Activated CD4-positive, alpha-beta T cell treated with anti-CD3 and anti-CD28 coated beads for 24 hours (primary cell): ENCODE measurements at regions not wholly inside any gene's neighbourhood (a gene's known extent, or its start where the extent isn't known, plus 50 kb on each side); places are given as distances from the start of the nearest gene placed in this dataset.
"Not testable (repeated sequence)": the region's sequence is repeated elsewhere in the genome, so short reads cannot be mapped to it uniquely, and the experiment has no call there.

ENCODE experiments used
- DNase-seq, 2 donors: peaks; one replicate each; pipeline ENCODE4 v3.0.0-alpha.2; 2020; ENCODE audit warnings: low read depth in 2 of 2

- no peak for DNase-seq
Measured at GRCh38 chr9:79073201-79073600, 498.6 kb upstream of the TLE4 start.

- DNase-seq = no peak
Measured at GRCh38 chr9:79080536-79080935, 491.2 kb upstream of the TLE4 start.

GRCh38 chr9:79083621-79084020 is 488.1 kb upstream of the TLE4 start:
- no peak for DNase-seq

- DNase-seq = no peak
Measured at GRCh38 chr9:79087133-79087532, 484.6 kb upstream of the TLE4 start.

- no peak for DNase-seq
Measured at GRCh38 chr9:79089054-79089560, 482.7 kb upstream of the TLE4 start.

- not testable (repeated sequence) for DNase-seq
Measured at GRCh38 chr9:79089851-79090250, 481.9 kb upstream of the TLE4 start.

- not testable (repeated sequence) for DNase-seq
Measured at GRCh38 chr9:79103257-79103656, 468.5 kb upstream of the TLE4 start.

- no peak for DNase-seq
Measured at GRCh38 chr9:79104216-79104615, 467.5 kb upstream of the TLE4 start.

GRCh38 chr9:79104951-79105350 is 466.8 kb upstream of the TLE4 start:
- no peak for DNase-seq

GRCh38 chr9:79107911-79108676 is 463.7 kb upstream of the TLE4 start:
- DNase-seq = no peak

GRCh38 chr9:79111653-79112052 is 460.1 kb upstream of the TLE4 start:
- no peak for DNase-seq

GRCh38 chr9:79115176-79115575 is 456.6 kb upstream of the TLE4 start:
- DNase-seq = no peak

- no peak for DNase-seq
Measured at GRCh38 chr9:79116041-79116440, 455.7 kb upstream of the TLE4 start.

GRCh38 chr9:79116709-79117108 is 455.1 kb upstream of the TLE4 start:
- no peak for DNase-seq

GRCh38 chr9:79120533-79120932 is 451.2 kb upstream of the TLE4 start:
- no peak for DNase-seq

GRCh38 chr9:79120941-79121340 is 450.8 kb upstream of the TLE4 start:
- DNase-seq = no peak

GRCh38 chr9:79123415-79123814 is 448.4 kb upstream of the TLE4 start:
- no peak for DNase-seq

GRCh38 chr9:79127661-79128060 is 444.1 kb upstream of the TLE4 start:
- no peak for DNase-seq

GRCh38 chr9:79129865-79130480 is 441.8 kb upstream of the TLE4 start:
- DNase-seq = peak in 1 of 2 donors; percentile 6

- DNase-seq = no peak
Measured at GRCh38 chr9:79131246-79131774, 440.5 kb upstream of the TLE4 start.

- DNase-seq = no peak
Measured at GRCh38 chr9:79131824-79132377, 439.9 kb upstream of the TLE4 start.

GRCh38 chr9:79134654-79135053 is 437.1 kb upstream of the TLE4 start:
- no peak for DNase-seq
